GM23338 (cell line): ENCODE measurements at regions not wholly inside any gene's neighbourhood (a gene's known extent, or its start where the extent isn't known, plus 50 kb on each side); places are given as distances from the start of the nearest gene placed in this dataset.

Experiments
- ATAC-seq: fragments of 200-7000 bp; cut with Tn5 transposase; 3 replicates; pipeline ENCODE4 v1.9.1; 2020
- DNase-seq: peaks from one replicate; pipeline ENCODE4 v3.0.0-alpha.2; 2015; ENCODE audit warnings: low spot score
- H2AFZ ChIP-seq: fragments of 200-600 bp; sonication (generic); 2 replicates; pipeline ENCODE4 v1.8.0; 2016; ENCODE audit warnings: antibody characterized with exemption, mild to moderate bottlenecking, moderate library complexity
- H3F3A ChIP-seq: fragments of 200-600 bp; sonication (generic); replicated peaks from 2 replicates; pipeline ENCODE4 v1.8.0; 2017; ENCODE audit warnings: antibody characterized with exemption, mixed run types, low read depth
- H3K27ac ChIP-seq: fragments of 200-600 bp; sonication (generic); 2 replicates; pipeline ENCODE4 v1.6.1; 2016; ENCODE audit warnings: low read depth
- H3K27me3 ChIP-seq: fragments of 200-600 bp; sonication (generic); 2 replicates; pipeline ENCODE4 v1.8.0; 2016; ENCODE audit warnings: mild to moderate bottlenecking, mixed run types, moderate library complexity; ENCODE audit not compliant: insufficient read depth
- H3K36me3 ChIP-seq: fragments of 200-600 bp; sonication (generic); 2 replicates; pipeline ENCODE4 v1.8.0; 2016; ENCODE audit warnings: mild to moderate bottlenecking; ENCODE audit not compliant: insufficient read depth
- H3K4me1 ChIP-seq: fragments of 200-600 bp; sonication (generic); 2 replicates; pipeline ENCODE4 v1.8.0; 2016; ENCODE audit warnings: mild to moderate bottlenecking, moderate library complexity; ENCODE audit not compliant: insufficient read depth
- H3K4me2 ChIP-seq: fragments of 200-600 bp; sonication (generic); 2 replicates; pipeline ENCODE4 v1.7.1; 2017; ENCODE audit warnings: mixed run types
- H3K4me3 ChIP-seq: fragments of 200-600 bp; sonication (generic); 2 replicates; pipeline ENCODE4 v1.6.1; 2016; ENCODE audit warnings: mixed run types
- H3K79me2 ChIP-seq: fragments of 200-600 bp; sonication (generic); replicated peaks from 2 replicates; pipeline ENCODE4 v1.8.0; 2017; ENCODE audit warnings: mild to moderate bottlenecking; ENCODE audit not compliant: insufficient read depth
- H3K9me2 ChIP-seq: fragments of 200-600 bp; sonication (generic); 2 replicates; pipeline ENCODE4 v1.8.0; 2017; ENCODE audit not compliant: insufficient read depth
- H4K20me1 ChIP-seq: fragments of 200-600 bp; sonication (generic); replicated peaks from 2 replicates; pipeline ENCODE4 v1.8.0; 2017; ENCODE audit warnings: mild to moderate bottlenecking; ENCODE audit not compliant: insufficient read depth
- H3K27ac Mint-ChIP-seq: 2 replicates; pipeline ENCODE4 v1.8.0; 2020; ENCODE audit warnings: inconsistent platforms, mild to moderate bottlenecking, moderate library complexity, mixed read lengths
- H3K27me3 Mint-ChIP-seq: 3 replicates; pipeline ENCODE4 v1.8.0; 2022; ENCODE audit warnings: low read depth, mild to moderate bottlenecking, moderate library complexity, mixed read lengths, inconsistent platforms; ENCODE audit not compliant: insufficient read depth, poor library complexity
- H3K36me3 Mint-ChIP-seq: 3 replicates; pipeline ENCODE4 v1.8.0; 2021; ENCODE audit warnings: low read depth, mild to moderate bottlenecking, inconsistent platforms, moderate library complexity, mixed read lengths
- H3K4me1 Mint-ChIP-seq: 3 replicates; pipeline ENCODE4 v1.8.0; 2020; ENCODE audit warnings: mild to moderate bottlenecking, inconsistent platforms, mixed read lengths
- H3K4me3 Mint-ChIP-seq: 3 replicates; pipeline ENCODE4 v1.8.0; 2021; ENCODE audit warnings: moderate library complexity, mild to moderate bottlenecking, inconsistent platforms, mixed read lengths
- H3K9me3 Mint-ChIP-seq: 3 replicates; pipeline ENCODE4 v1.8.0; 2020; ENCODE audit warnings: moderate library complexity, mild to moderate bottlenecking, inconsistent platforms, mixed read lengths
- CTCF ChIP-seq, 2 experiments: fragments of 200-600 bp in 1 of 2; sonication (generic) in 1 of 2; conservative IDR thresholded peaks; 2 replicates each; pipeline versions ENCODE4 v1.5.1 to v1.6.1; 2016 to 2017; ENCODE audit warnings: antibody characterized with exemption in 2 of 2, low read depth in 2 of 2, mild to moderate bottlenecking in 2 of 2, moderate library complexity in 1 of 2
- JUNB ChIP-seq: IDR thresholded peaks from one replicate; pipeline ENCODE4 v1.6.1; 2016; ENCODE audit warnings: antibody characterized with exemption; ENCODE audit not compliant: unreplicated experiment
- REST ChIP-seq: IDR thresholded peaks from one replicate; pipeline ENCODE4 v1.6.1; 2018; ENCODE audit warnings: antibody characterized with exemption; ENCODE audit not compliant: unreplicated experiment
- STAT1 ChIP-seq: IDR thresholded peaks from one replicate; pipeline ENCODE4 v1.6.1; 2016; ENCODE audit warnings: antibody characterized with exemption; ENCODE audit not compliant: unreplicated experiment
- ZNF331 ChIP-seq: fragments of 250-450 bp; sonication (Bioruptor Pico); IDR thresholded peaks from 2 replicates; pipeline ENCODE4 v1.5.0; 2020; ENCODE audit warnings: low read depth, mild to moderate bottlenecking, moderate library complexity
- ZNF462 ChIP-seq: fragments of 250-450 bp; sonication (Bioruptor Pico); IDR thresholded peaks from 2 replicates; pipeline ENCODE4 v1.5.0; 2020; ENCODE audit warnings: mild to moderate bottlenecking, moderate library complexity

- TF ChIP-seq ZNF462 (CRISPR knock-in tag) (no peak), JUNB (no peak), CTCF (conservative IDR thresholded peaks at IDR 0.05; ENCODE audit: low read depth in 2 of 2) (no peak), STAT1 (no peak), ZNF331 (CRISPR knock-in tag) (no peak)
Measured at GRCh38 chr10:127805950-127806349, 69.0 kb downstream of the FOXI2 start (continued).

- Histone ChIP-seq H4K20me1 (no peaks in the 10 kb centered on the region), H3K27me3 (no peaks in the 10 kb centered on the region), H3F3A (no peaks in the 10 kb centered on the region), H3K4me2 (no peak overlapping the region), H3K9me2 (peaks cover 9% of the 10 kb centered on the region), H3K4me3 (no peak overlapping the region), H2AFZ (no peak overlapping the region), H3K79me2 (no peaks in the 10 kb centered on the region), H3K27ac (no peak overlapping the region), H3K4me1 (no peaks in the 10 kb centered on the region), H3K36me3 (no peaks in the 10 kb centered on the region)
- DNase-seq (no peak), ATAC-seq (no peak)
- Mint-ChIP-seq H3K36me3 (peaks cover 8% of the 10 kb centered on the region; the same call in 1 of the 3 replicates), H3K27me3 (no peaks in the 10 kb centered on the region), H3K4me3 (no peak overlapping the region), H3K9me3 (peaks cover 5% of the 10 kb centered on the region; the same call in 2 of the 3 replicates), H3K27ac (no peak overlapping the region), H3K4me1 (no peaks in the 10 kb centered on the region)
- TF ChIP-seq ZNF331 (CRISPR knock-in tag) (no peak), REST (no peak)
Measured at GRCh38 chr10:127812041-127812440, 75.1 kb downstream of the FOXI2 start.
